ENCODE measurements at regions not wholly inside any gene's neighbourhood (a gene's known extent, or its start where the extent isn't known, plus 50 kb on each side); places are given as distances from the start of the nearest gene placed in this dataset.
"Not testable (repeated sequence)": the region's sequence is repeated elsewhere in the genome, so short reads cannot be mapped to it uniquely, and the experiment has no call there.

GRCh38 chr1:187928288-187928687 lies 1099.5 kb downstream of the PLA2G4A start:
- in situ Hi-C loops (cut with HindIII; ENCODE audit: low pct_unique_long_range_greater_than_20kb, low sequenced_read_pairs): no loop called here
- DNase-seq (ENCODE audit: low read depth): no peak

GRCh38 chr1:187928696-187929095 lies 1099.9 kb downstream of the PLA2G4A start:
- in situ Hi-C loops (cut with HindIII; ENCODE audit: low pct_unique_long_range_greater_than_20kb, low sequenced_read_pairs): no loop called here
- no peak for DNase-seq (ENCODE audit: low read depth)

- no peak for DNase-seq (ENCODE audit: low read depth)
Measured at GRCh38 chr1:187931776-187932175, 1103.0 kb downstream of the PLA2G4A start.

GRCh38 chr1:187933562-187934419 lies 1105.0 kb downstream of the PLA2G4A start:
- in situ Hi-C loops (cut with HindIII; ENCODE audit: low pct_unique_long_range_greater_than_20kb, low sequenced_read_pairs): no loop called here
- no peak for DNase-seq (ENCODE audit: low read depth)

More at GRCh38 chr1:187931776-187932175, 1103.0 kb downstream of the PLA2G4A start:
- in situ Hi-C loops (cut with HindIII; ENCODE audit: low pct_unique_long_range_greater_than_20kb, low sequenced_read_pairs): no loop called here

- in situ Hi-C loops (cut with HindIII; ENCODE audit: low pct_unique_long_range_greater_than_20kb, low sequenced_read_pairs): no loop called here
- no peak for DNase-seq (ENCODE audit: low read depth)
Measured at GRCh38 chr1:187936667-187937066, 1107.9 kb downstream of the PLA2G4A start.

- in situ Hi-C loops (cut with HindIII; ENCODE audit: low pct_unique_long_range_greater_than_20kb, low sequenced_read_pairs): no loop called here
- no peak for DNase-seq (ENCODE audit: low read depth)
Measured at GRCh38 chr1:187938092-187938491, 1109.3 kb downstream of the PLA2G4A start.

GRCh38 chr1:187942986-187943385 lies 1114.2 kb downstream of the PLA2G4A start:
- in situ Hi-C loops (cut with HindIII; ENCODE audit: low pct_unique_long_range_greater_than_20kb, low sequenced_read_pairs): no loop called here
- DNase-seq (ENCODE audit: low read depth): no peak

GRCh38 chr1:187943606-187944403 lies 1115.1 kb downstream of the PLA2G4A start:
- no peak for DNase-seq (ENCODE audit: low read depth)
- in situ Hi-C loops (cut with HindIII; ENCODE audit: low pct_unique_long_range_greater_than_20kb, low sequenced_read_pairs): no loop called here

GRCh38 chr1:187946661-187947060 lies 1117.9 kb downstream of the PLA2G4A start:
- DNase-seq (ENCODE audit: low read depth); in situ Hi-C loops (cut with HindIII; ENCODE audit: low pct_unique_long_range_greater_than_20kb, low sequenced_read_pairs): not testable (repeated sequence)

GRCh38 chr1:187947359-187947758 lies 1118.6 kb downstream of the PLA2G4A start:
- DNase-seq (ENCODE audit: low read depth): no peak
- in situ Hi-C loops (cut with HindIII; ENCODE audit: low pct_unique_long_range_greater_than_20kb, low sequenced_read_pairs): no loop called here

GRCh38 chr1:187948170-187948794 lies 1119.5 kb downstream of the PLA2G4A start:
- no peak for DNase-seq (ENCODE audit: low read depth)
- in situ Hi-C loops (cut with HindIII; ENCODE audit: low pct_unique_long_range_greater_than_20kb, low sequenced_read_pairs): no loop called here

GRCh38 chr1:187949567-187949966 lies 1120.8 kb downstream of the PLA2G4A start:
- DNase-seq (ENCODE audit: low read depth): no peak
- in situ Hi-C loops (cut with HindIII; ENCODE audit: low pct_unique_long_range_greater_than_20kb, low sequenced_read_pairs): no loop called here

- in situ Hi-C loops (cut with HindIII; ENCODE audit: low pct_unique_long_range_greater_than_20kb, low sequenced_read_pairs): no loop called here
Measured at GRCh38 chr1:187951817-187952216, 1123.1 kb downstream of the PLA2G4A start.

GRCh38 chr1:187952446-187952845 lies 1123.7 kb downstream of the PLA2G4A start:
- in situ Hi-C loops (cut with HindIII; ENCODE audit: low pct_unique_long_range_greater_than_20kb, low sequenced_read_pairs): no loop called here
- no peak for DNase-seq (ENCODE audit: low read depth)

More at GRCh38 chr1:187951817-187952216, 1123.1 kb downstream of the PLA2G4A start:
- no peak for DNase-seq (ENCODE audit: low read depth)

GRCh38 chr1:187956975-187957374 lies 1128.2 kb downstream of the PLA2G4A start:
- in situ Hi-C loops (cut with HindIII; ENCODE audit: low pct_unique_long_range_greater_than_20kb, low sequenced_read_pairs): no loop called here
- DNase-seq (ENCODE audit: low read depth): no peak

- in situ Hi-C loops (cut with HindIII; ENCODE audit: low pct_unique_long_range_greater_than_20kb, low sequenced_read_pairs): no loop called here
- DNase-seq (ENCODE audit: low read depth): no peak
Measured at GRCh38 chr1:187958207-187958606, 1129.5 kb downstream of the PLA2G4A start.

GRCh38 chr1:187959062-187959461 lies 1130.3 kb downstream of the PLA2G4A start:
- in situ Hi-C loops (cut with HindIII; ENCODE audit: low pct_unique_long_range_greater_than_20kb, low sequenced_read_pairs): no loop called here
- no peak for DNase-seq (ENCODE audit: low read depth)

GRCh38 chr1:187960125-187960638 lies 1131.4 kb downstream of the PLA2G4A start:
- in situ Hi-C loops (cut with HindIII; ENCODE audit: low pct_unique_long_range_greater_than_20kb, low sequenced_read_pairs): no loop called here
- no peak for DNase-seq (ENCODE audit: low read depth)

GRCh38 chr1:187961895-187962294 lies 1133.1 kb downstream of the PLA2G4A start:
- DNase-seq (ENCODE audit: low read depth): no peak
- in situ Hi-C loops (cut with HindIII; ENCODE audit: low pct_unique_long_range_greater_than_20kb, low sequenced_read_pairs): no loop called here
